C4-2B (cell line): ENCODE measurements at regions not wholly inside any gene's neighbourhood (a gene's known extent, or its start where the extent isn't known, plus 50 kb on each side); places are given as distances from the start of the nearest gene placed in this dataset.
A peak's percentile ranks its signal among the peaks of the same experiment; 100 is the strongest.

Experiments used
- H3K27ac ChIP-seq: fragments of 450-650 bp; 2 replicates; pipeline ENCODE4 v1.5.1; 2017
- ZFX ChIP-seq: fragments of 450-650 bp; IDR thresholded peaks from 2 replicates; pipeline ENCODE4 v1.6.1; 2017
- TF ChIP-seq, protein P1 (sequence below): fragments of 450-650 bp; conservative IDR thresholded peaks from 2 replicates; pipeline ENCODE4 v1.5.1; 2017; ENCODE audit warnings: mild to moderate bottlenecking

DNA sequence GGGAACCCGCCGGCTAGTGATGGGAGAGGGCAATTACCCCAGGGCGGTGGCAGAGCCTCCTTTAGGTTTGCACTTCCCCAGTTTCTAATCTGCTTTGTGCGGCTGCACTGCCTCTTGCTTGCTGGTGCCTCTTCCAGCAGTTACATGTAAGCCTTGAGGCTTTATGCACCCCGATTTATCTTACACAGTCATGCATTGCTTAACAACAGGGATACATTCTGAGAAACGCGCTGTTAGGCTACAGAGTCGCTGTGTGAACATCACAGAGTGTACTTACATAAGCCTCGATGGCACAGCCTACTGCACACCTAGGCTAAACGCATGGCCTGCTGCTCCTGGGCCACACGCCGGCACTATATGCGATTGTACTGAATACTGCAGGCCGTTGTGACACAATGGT, 155.6 kb upstream of the MKI67 start:
- TF ChIP-seq, protein P1, sequence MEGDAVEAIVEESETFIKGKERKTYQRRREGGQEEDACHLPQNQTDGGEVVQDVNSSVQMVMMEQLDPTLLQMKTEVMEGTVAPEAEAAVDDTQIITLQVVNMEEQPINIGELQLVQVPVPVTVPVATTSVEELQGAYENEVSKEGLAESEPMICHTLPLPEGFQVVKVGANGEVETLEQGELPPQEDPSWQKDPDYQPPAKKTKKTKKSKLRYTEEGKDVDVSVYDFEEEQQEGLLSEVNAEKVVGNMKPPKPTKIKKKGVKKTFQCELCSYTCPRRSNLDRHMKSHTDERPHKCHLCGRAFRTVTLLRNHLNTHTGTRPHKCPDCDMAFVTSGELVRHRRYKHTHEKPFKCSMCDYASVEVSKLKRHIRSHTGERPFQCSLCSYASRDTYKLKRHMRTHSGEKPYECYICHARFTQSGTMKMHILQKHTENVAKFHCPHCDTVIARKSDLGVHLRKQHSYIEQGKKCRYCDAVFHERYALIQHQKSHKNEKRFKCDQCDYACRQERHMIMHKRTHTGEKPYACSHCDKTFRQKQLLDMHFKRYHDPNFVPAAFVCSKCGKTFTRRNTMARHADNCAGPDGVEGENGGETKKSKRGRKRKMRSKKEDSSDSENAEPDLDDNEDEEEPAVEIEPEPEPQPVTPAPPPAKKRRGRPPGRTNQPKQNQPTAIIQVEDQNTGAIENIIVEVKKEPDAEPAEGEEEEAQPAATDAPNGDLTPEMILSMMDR = no peak
- no peak overlapping the region for H3K27ac ChIP-seq

DNA sequence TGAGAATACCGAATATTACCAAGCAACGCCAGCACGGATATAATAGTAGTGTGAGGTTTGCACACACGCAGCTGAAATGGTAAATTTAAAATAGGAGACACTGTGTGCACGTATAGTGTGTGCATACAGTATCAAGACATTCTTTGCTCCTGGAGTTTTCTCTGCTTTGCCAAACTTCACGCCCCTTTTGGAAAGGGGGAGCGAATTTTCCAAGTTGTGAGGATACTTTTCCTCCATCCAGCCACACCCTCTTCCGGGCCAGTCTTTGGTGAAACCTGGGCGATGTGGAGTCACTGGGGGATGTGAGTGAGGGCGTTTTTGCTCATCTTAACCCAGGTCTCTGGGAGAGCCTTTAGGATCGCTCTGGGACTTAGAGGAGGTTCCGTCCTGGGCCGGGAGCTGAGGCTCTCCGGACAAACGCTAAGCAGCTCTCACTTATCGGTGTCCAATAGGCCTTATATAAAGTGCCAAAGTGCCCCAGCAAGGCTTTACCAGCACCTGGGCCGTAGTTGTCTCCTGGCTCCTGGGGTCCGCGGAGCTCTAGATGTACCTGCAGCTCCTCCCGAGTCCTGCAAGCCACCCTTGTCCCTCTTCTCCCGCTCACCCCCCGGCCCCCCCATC, 160.0 kb upstream of the MKI67 start:
- TF ChIP-seq, protein P1 = no peak
- no peak for TF ChIP-seq ZFX
- no peak overlapping the region for H3K27ac ChIP-seq

DNA sequence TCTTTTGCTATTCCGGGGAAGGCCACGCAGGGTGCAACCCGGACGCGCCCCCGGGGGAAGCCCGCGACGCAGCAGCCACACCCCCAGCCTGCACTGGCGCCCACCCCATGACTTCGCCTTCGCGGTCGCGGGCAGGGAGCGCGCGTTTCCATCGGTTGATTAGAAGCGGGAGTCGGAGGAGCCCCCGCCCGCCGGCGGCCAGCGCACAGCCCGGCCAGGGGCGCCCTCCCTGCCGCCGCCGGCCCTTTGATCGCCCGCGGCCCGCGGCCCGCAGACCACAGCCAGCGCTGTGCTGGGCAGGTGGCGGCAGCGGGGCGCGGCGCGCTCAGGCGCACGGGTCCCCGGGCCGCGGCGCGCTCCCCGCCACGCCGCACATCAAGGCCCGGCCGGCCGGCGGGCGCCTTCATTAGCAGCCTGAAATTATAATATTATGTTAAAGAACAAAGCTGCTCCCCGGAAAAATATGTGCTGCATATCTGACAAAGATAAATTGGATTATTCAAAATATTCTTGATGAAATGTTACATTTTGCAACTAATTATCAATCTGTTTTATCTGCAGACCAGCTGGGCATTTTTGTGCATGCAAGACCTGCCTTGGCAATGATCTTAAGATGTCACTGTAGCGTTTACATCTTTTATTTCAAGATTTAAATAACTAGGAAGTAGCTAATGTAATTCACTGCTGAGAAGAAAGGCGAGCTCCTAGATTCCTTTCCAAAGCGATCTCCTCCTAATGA, 160.7 kb upstream of the MKI67 start:
- H3K27ac ChIP-seq = no peak overlapping the region
- no peak for TF ChIP-seq ZFX
- TF ChIP-seq, protein P1 = no peak

DNA sequence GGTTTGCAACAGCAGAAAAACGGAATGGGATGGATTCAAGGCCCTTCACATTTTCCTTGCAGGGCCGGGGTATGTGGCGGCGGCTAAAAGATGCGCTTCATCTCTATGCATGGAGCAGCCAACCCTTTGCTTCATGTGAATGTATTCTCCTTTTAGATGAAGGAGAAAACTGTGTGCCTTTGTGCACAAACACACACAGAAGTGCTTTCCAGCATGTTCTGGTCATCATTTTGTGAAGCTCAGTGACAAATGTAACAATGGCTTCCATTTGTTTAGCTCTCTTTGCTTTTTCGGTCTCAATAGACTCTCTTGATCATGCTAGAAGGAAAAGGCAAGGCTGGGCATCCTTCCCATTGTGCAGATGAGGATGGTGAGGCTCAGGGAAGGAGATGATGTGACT, 161.7 kb upstream of the MKI67 start:
- no peak overlapping the region for H3K27ac ChIP-seq
- TF ChIP-seq, protein P1 = no peak
- no peak for TF ChIP-seq ZFX

DNA sequence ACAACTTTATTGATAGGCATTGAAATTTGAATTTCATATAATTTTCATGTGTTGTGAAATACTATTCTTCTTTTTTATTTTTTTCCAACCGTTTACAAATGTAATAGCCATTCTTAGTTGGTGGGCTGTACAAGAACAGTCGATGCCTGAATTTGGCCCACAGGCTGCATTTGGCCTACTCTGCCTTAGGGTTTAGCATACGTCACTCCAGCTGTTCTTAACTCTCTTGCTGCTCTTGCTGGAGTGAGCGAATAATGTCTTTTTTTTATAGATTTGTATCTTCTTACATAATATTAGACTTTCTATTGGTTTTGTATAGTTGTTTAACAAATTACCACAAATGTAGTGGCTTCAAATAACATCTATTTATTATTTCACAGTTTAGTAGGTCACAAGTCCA, 163.4 kb upstream of the MKI67 start:
- H3K27ac ChIP-seq = no peak overlapping the region
- TF ChIP-seq, protein P1 = no peak
- no peak for TF ChIP-seq ZFX

DNA sequence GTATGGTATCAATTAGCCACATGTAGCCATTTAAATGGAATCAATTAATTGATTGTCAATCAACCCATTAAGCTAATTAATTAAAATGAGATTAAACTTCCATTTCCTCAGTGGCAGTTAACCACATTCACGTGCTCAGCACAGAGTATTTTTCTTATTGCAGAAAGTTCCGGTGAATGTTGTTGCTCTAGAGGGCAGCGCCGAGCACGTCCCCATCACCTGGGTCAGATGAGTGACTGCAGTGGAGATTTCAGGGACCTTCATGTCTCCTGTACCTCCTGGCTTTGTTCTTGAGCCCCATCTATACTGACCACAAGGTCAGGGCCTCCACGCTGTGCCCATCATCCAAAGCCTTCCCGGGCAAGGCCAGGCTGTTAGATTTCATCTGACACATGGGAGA, 168.8 kb upstream of the MKI67 start:
- TF ChIP-seq, protein P1 = peak; percentile 31
- TF ChIP-seq ZFX = no peak
- H3K27ac ChIP-seq = no peak overlapping the region

DNA sequence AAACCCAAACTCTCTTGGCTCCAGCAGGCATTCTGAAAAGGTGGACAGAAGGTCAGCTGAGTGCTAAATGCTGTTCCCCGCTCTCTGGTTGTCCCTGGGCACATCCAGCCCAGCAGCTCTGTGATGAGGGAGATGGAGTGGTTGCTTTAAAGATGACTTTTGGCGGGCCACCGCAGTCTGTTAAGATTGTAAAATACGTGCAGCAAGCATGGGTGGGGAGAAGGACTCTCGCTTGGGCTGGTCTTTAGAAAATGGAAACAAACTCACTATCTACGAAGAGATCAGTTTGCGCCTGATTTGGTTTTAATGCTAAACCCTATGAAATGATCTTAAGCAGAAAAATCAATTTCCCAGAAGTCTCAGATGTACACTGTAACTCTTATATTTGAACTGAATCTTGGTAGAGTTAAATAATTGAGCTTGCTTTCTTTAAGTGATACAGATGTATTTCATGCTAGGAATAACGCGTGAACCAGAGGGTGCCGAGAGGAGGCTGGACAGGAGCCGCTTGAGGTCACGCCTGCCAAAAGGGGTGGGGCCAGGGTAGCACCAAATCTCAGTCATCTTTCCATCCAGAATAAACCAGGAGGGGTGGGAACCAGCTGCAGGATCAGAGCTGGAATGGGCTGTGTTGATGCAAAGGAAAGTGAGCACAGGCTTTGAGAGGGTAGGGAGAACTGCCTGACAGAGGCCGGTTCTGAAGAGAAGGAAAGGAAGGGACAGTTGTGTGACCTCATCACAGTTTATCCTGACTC, 170.2 kb upstream of the MKI67 start:
- TF ChIP-seq, protein P1 = no peak
- TF ChIP-seq ZFX = no peak
- no peak overlapping the region for H3K27ac ChIP-seq
